ENCODE measurements at regions not wholly inside any gene's neighbourhood (a gene's known extent, or its start where the extent isn't known, plus 50 kb on each side); places are given as distances from the start of the nearest gene placed in this dataset.

DNA sequence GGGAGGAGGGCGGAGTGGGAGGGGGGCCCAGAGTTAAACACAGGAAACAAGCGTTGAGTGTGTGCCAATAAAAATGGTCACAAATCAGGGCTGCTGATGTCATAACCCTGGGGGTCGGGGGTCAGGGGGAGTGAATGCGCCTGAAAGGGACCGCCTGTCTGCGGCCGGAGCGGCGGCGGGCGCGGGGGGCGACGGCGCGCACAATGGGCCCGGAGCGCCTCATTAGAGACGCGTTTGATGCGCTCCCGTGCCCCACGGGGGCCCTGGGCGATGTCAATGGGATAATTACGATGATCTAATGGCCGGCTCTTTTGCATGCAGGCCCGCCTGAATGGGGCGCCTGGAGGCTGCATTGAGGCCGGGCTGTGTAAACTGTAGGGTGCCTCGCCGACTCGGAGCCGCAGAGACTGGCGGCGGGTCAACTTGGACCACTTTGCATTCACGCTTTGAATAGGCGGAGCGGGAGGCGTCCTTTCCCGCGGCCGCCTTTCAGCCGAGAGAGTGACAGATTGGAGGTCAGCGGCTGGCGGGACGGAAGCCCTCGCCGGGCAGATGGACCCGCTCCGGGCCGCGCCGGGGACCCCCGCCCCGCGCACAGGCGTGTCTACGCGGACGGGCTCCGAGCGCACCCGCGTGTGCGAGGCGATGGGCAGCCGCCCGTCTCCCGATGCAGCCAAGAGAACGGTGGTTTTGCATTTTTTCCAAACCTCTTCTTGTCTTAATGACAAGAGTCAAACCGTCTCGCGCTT, 296.1 kb downstream of the TFAP2C start:
- TF ChIP-seq, protein P1, sequence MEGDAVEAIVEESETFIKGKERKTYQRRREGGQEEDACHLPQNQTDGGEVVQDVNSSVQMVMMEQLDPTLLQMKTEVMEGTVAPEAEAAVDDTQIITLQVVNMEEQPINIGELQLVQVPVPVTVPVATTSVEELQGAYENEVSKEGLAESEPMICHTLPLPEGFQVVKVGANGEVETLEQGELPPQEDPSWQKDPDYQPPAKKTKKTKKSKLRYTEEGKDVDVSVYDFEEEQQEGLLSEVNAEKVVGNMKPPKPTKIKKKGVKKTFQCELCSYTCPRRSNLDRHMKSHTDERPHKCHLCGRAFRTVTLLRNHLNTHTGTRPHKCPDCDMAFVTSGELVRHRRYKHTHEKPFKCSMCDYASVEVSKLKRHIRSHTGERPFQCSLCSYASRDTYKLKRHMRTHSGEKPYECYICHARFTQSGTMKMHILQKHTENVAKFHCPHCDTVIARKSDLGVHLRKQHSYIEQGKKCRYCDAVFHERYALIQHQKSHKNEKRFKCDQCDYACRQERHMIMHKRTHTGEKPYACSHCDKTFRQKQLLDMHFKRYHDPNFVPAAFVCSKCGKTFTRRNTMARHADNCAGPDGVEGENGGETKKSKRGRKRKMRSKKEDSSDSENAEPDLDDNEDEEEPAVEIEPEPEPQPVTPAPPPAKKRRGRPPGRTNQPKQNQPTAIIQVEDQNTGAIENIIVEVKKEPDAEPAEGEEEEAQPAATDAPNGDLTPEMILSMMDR (IDR thresholded peaks at IDR 0.05; ENCODE audit: insufficient read depth, low read depth, low read length, missing control alignments) = no peak
- DNase-seq (ENCODE audit: low read depth) = no peak
- no peak overlapping the region for H3K4me3 ChIP-seq (ENCODE audit: low read depth, low read length)

DNA sequence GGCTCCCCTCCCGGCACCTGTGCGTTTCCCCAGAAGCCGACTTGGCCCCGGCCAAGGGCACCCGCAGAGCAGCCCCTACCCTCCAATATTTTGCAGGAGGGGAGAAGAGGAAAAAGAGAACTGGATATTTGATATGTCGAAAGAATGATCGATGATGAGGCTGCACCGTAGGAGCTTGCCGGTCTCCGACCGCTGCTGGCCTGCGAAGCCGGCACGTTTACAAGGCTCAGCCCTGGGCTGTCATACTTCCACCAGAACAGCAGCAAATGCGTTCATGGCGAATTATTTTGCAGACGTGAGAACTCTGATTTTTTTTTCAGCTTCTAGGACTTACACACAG, 296.7 kb downstream of the TFAP2C start:
- no peak overlapping the region for H3K4me3 ChIP-seq (ENCODE audit: low read depth, low read length)
- TF ChIP-seq, protein P1 (IDR thresholded peaks at IDR 0.05; ENCODE audit: insufficient read depth, low read depth, low read length, missing control alignments) = no peak
- no peak for DNase-seq (ENCODE audit: low read depth)

DNA sequence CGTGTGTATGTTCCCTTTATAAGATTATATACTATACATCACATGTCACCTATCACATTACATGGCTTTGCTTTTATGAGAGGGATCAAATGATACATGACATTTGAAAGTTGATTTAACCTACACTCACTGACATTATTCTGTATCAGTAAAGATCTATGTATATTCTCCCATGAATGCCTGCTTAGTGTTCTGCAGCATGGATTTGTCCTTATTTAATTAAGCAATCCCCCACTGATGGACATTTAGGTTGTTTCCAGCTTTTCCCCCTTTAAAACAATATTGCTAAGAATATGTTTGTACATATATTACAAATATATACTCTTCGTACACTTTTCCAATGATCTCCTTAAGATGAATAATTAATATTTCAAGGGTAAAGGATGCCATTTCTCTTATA, 297.4 kb downstream of the TFAP2C start:
- no peak overlapping the region for H3K4me3 ChIP-seq (ENCODE audit: low read depth, low read length)
- TF ChIP-seq, protein P1 (IDR thresholded peaks at IDR 0.05; ENCODE audit: insufficient read depth, low read depth, low read length, missing control alignments) = no peak
- no peak for DNase-seq (ENCODE audit: low read depth)

DNA sequence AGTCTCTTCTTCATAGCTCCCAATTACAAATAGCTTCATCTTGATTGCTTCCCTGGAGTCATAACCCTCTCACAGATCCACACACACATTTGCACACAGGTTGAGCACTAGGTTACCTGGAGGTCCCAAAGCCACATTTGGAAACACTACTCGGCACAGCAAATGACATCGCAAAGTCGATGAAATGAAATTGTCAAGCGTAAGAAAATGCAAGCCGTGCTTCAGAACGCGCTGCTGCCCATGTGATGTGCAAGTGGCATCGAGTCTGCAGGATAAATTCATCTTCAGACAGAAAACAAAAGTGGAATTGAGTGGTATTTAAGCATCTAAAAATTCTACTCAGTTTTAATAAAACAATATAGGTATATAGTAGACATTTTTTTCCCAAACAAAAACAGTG, 298.0 kb downstream of the TFAP2C start:
- no peak overlapping the region for H3K4me3 ChIP-seq (ENCODE audit: low read depth, low read length)
- no peak for DNase-seq (ENCODE audit: low read depth)
- TF ChIP-seq, protein P1 (IDR thresholded peaks at IDR 0.05; ENCODE audit: insufficient read depth, low read depth, low read length, missing control alignments) = no peak

DNA sequence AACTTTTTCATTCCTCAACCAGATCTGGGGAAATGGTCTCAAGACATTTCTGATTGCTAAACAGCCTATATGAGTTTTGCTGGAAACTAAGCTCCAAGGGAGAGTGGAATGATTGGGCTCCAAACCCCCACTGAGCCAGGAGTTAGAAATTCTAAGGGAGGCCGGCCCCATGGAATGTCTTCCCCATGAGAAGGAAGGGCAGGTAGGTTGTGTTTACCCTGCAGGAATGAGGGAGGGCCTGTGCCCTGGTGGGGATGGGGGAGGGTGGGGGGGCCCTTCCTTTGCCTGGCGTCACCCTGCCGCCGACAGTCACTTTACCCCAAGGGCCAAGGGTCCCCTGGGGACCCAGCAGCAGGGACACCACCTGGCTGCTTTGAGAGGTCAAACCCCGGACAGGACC, 298.9 kb downstream of the TFAP2C start:
- no peak overlapping the region for H3K4me3 ChIP-seq (ENCODE audit: low read depth, low read length)
- DNase-seq (ENCODE audit: low read depth) = no peak
- TF ChIP-seq, protein P1 (IDR thresholded peaks at IDR 0.05; ENCODE audit: insufficient read depth, low read depth, low read length, missing control alignments) = no peak

DNA sequence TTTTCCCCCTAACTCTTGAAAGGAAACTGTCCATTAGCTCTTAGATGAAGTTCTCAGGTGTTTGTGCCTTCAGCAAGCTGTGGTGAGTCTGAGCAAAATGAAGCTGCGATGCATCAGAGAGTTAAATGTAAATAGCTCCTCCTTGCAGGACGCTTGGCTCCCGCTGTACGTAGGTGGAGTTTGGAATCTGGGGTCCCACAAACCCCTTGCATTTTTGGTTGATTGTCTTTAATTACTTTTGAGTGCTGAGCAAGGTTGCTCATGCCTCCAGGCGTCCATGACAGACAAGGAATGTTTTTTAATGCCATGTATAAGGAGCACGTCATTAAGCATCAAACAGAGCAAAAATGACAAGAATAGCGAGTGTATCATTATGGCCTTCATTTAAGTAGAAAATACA, 300.5 kb downstream of the TFAP2C start:
- H3K4me3 ChIP-seq (ENCODE audit: low read depth, low read length) = no peak overlapping the region
- TF ChIP-seq, protein P1 (IDR thresholded peaks at IDR 0.05; ENCODE audit: insufficient read depth, low read depth, low read length, missing control alignments) = no peak

DNA sequence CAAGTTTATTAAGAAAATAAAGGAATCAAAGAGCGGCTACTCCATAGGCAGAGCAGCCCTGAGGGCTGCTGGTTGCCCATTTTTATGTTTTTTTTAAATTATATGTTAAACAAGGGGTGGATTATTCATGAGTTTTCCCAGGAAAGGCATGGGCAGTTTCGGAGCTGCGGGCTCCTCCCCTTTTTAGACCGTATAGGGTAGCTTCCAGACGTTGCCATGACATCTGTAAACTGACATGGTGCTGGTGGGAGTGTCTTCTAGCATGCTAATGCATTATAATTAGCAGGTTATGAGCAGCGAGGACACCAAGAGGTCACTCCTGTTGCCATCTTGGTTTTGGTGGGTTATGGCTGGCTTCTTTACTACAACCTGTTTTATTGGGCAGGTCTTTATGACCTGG, 301.8 kb downstream of the TFAP2C start:
- no peak for DNase-seq (ENCODE audit: low read depth)
- TF ChIP-seq, protein P1 (IDR thresholded peaks at IDR 0.05; ENCODE audit: insufficient read depth, low read depth, low read length, missing control alignments) = no peak
- H3K4me3 ChIP-seq (ENCODE audit: low read depth, low read length) = no peak overlapping the region

More for the DNA sequence above, 300.5 kb downstream of the TFAP2C start:
- DNase-seq (ENCODE audit: low read depth) = no peak
